Panc1 (cell line): ENCODE measurements at regions not wholly inside any gene's neighbourhood (a gene's known extent, or its start where the extent isn't known, plus 50 kb on each side); places are given as distances from the start of the nearest gene placed in this dataset.

ENCODE experiments used
- REST ChIP-seq, 2 experiments: IDR thresholded peaks; 2 replicates each; pipeline ENCODE4 v1.6.1; 2011 to 2012; ENCODE audit warnings: low read depth in 2 of 2, control low read depth in 1 of 2, low read length in 1 of 2, mild to moderate bottlenecking in 1 of 2, moderate library complexity in 1 of 2; ENCODE audit not compliant: insufficient read depth in 1 of 2
- SIN3A ChIP-seq: IDR thresholded peaks from 2 replicates; pipeline ENCODE4 v1.6.1; 2012; ENCODE audit warnings: low read depth, mild to moderate bottlenecking, low read length, moderate library complexity, borderline replicate concordance; ENCODE audit not compliant: insufficient read depth
- TCF7L2 ChIP-seq: IDR thresholded peaks from 2 replicates; pipeline ENCODE4 v1.6.1; 2011; ENCODE audit warnings: mild to moderate bottlenecking, low read depth, low read length, inconsistent platforms
- TF ChIP-seq, protein P1 (sequence below): fragments of 450-650 bp; IDR thresholded peaks from 2 replicates; pipeline ENCODE4 v1.5.1; 2017; ENCODE audit warnings: mild to moderate bottlenecking

- TF ChIP-seq, protein P1, sequence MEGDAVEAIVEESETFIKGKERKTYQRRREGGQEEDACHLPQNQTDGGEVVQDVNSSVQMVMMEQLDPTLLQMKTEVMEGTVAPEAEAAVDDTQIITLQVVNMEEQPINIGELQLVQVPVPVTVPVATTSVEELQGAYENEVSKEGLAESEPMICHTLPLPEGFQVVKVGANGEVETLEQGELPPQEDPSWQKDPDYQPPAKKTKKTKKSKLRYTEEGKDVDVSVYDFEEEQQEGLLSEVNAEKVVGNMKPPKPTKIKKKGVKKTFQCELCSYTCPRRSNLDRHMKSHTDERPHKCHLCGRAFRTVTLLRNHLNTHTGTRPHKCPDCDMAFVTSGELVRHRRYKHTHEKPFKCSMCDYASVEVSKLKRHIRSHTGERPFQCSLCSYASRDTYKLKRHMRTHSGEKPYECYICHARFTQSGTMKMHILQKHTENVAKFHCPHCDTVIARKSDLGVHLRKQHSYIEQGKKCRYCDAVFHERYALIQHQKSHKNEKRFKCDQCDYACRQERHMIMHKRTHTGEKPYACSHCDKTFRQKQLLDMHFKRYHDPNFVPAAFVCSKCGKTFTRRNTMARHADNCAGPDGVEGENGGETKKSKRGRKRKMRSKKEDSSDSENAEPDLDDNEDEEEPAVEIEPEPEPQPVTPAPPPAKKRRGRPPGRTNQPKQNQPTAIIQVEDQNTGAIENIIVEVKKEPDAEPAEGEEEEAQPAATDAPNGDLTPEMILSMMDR = no peak
- no peak for TF ChIP-seq SIN3A
- no peak for TF ChIP-seq TCF7L2
- TF ChIP-seq REST (IDR thresholded peaks at IDR 0.05; ENCODE audit: insufficient read depth in 1 of 2, low read depth in 2 of 2, low read length in 1 of 2) = no peak
These were observed 219.6 kb upstream of the RBBP8 start for GRCh38 chr18:22713511-22713910.
